WTC11 (cell line): ENCODE measurements at regions not wholly inside any gene's neighbourhood (a gene's known extent, or its start where the extent isn't known, plus 50 kb on each side); places are given as distances from the start of the nearest gene placed in this dataset.

ENCODE experiments used
- ATAC-seq: fragments of 200-7000 bp; cut with Tn5 transposase; 2 replicates; pipeline ENCODE4 v1.10.0; 2021; ENCODE audit warnings: mild to moderate bottlenecking, moderate library complexity
- CTCF ChIA-PET: fragments of 300-600 bp; sonication (Branson Sonifier 250); formaldehyde crosslinking; loops from one replicate; lab custom pipeline; 2021; ENCODE audit warnings: antibody characterized with exemption; lab: Charles Lee
- POLR2A ChIA-PET: fragments of 350-600 bp; sonication (Branson Sonifier 250); formaldehyde crosslinking; loops from one replicate; lab custom pipeline; 2021; ENCODE audit warnings: antibody characterized with exemption; lab: Charles Lee
- DNase-seq: peaks from one replicate; pipeline ENCODE4 v3.0.0; 2021; ENCODE audit warnings: low spot score
- H3K27ac Mint-ChIP-seq: 2 replicates; pipeline ENCODE4 v1.8.0; 2021; ENCODE audit warnings: mixed read lengths
- H3K27me3 Mint-ChIP-seq: 2 replicates; pipeline ENCODE4 v1.8.0; 2021; ENCODE audit warnings: low read depth, mild to moderate bottlenecking, moderate library complexity, mixed read lengths
- H3K36me3 Mint-ChIP-seq: 2 replicates; pipeline ENCODE4 v1.8.0; 2021; ENCODE audit warnings: mixed read lengths
- H3K4me1 Mint-ChIP-seq: 2 replicates; pipeline ENCODE4 v1.8.0; 2022; ENCODE audit warnings: mixed read lengths
- H3K4me3 Mint-ChIP-seq: 2 replicates; pipeline ENCODE4 v1.8.0; 2021; ENCODE audit warnings: mild to moderate bottlenecking, moderate library complexity, mixed read lengths
- H3K9me3 Mint-ChIP-seq: 2 replicates; pipeline ENCODE4 v1.8.0; 2021; ENCODE audit warnings: mixed read lengths
- CREM ChIP-seq: sonication (generic); formaldehyde crosslinking; IDR thresholded peaks from 2 replicates; pipeline ENCODE4 v1.8.1; 2022; ENCODE audit warnings: mild to moderate bottlenecking, missing genetic modification reagents, moderate library complexity
- JUN ChIP-seq: sonication (generic); formaldehyde crosslinking; IDR thresholded peaks from 2 replicates; pipeline ENCODE4 v1.8.0; 2023; ENCODE audit warnings: mild to moderate bottlenecking, missing genetic modification reagents
- NFATC4 ChIP-seq: fragments of 250-450 bp; sonication (Bioruptor Pico); IDR thresholded peaks from 2 replicates; pipeline ENCODE4 v1.9.0; 2021; ENCODE audit warnings: mild to moderate bottlenecking
- NR1H2 ChIP-seq: sonication (generic); formaldehyde crosslinking; IDR thresholded peaks from 2 replicates; pipeline ENCODE4 v1.9.0; 2021; ENCODE audit warnings: mild to moderate bottlenecking, moderate library complexity, missing genetic modification reagents
- NR2C2 ChIP-seq: sonication (generic); formaldehyde crosslinking; IDR thresholded peaks from 2 replicates; pipeline ENCODE4 v1.8.0; 2022; ENCODE audit warnings: mild to moderate bottlenecking, missing genetic modification reagents
- NR3C1 ChIP-seq: sonication (generic); formaldehyde crosslinking; conservative IDR thresholded peaks from 2 replicates; pipeline ENCODE4 v1.8.1; 2023; ENCODE audit warnings: low read depth, mild to moderate bottlenecking, missing genetic modification reagents
- TCF7 ChIP-seq: sonication (generic); formaldehyde crosslinking; IDR thresholded peaks from 2 replicates; pipeline ENCODE4 v1.8.0; 2022; ENCODE audit warnings: mild to moderate bottlenecking, low read depth, missing genetic modification reagents, moderate library complexity
- ZNF219 ChIP-seq: sonication (generic); formaldehyde crosslinking; IDR thresholded peaks from 2 replicates; pipeline ENCODE4 v1.8.0; 2023; ENCODE audit warnings: missing genetic modification reagents, mild to moderate bottlenecking, borderline replicate concordance
- ZNF232 ChIP-seq: sonication (generic); formaldehyde crosslinking; IDR thresholded peaks from 2 replicates; pipeline ENCODE4 v1.8.0; 2022; ENCODE audit warnings: mild to moderate bottlenecking, missing genetic modification reagents
- TF ChIP-seq, protein P1 (sequence below): fragments of 250-450 bp; sonication (Bioruptor Pico); IDR thresholded peaks from 2 replicates; pipeline ENCODE4 v1.9.0; 2021; ENCODE audit warnings: mild to moderate bottlenecking, borderline replicate concordance
- TF ChIP-seq, protein P2 (sequence below): sonication (generic); formaldehyde crosslinking; IDR thresholded peaks from 2 replicates; pipeline ENCODE4 v1.8.1; 2022; ENCODE audit warnings: low read depth, mild to moderate bottlenecking, moderate library complexity, missing genetic modification reagents, borderline replicate concordance
- TF ChIP-seq, protein P3 (sequence below): fragments of 250-450 bp; sonication (Bioruptor Pico); conservative IDR thresholded peaks from 2 replicates; pipeline ENCODE4 v1.9.0; 2021; ENCODE audit warnings: mild to moderate bottlenecking
- TF ChIP-seq, protein P4 (sequence below): sonication (generic); formaldehyde crosslinking; IDR thresholded peaks from 2 replicates; pipeline ENCODE4 v1.8.1; 2022; ENCODE audit warnings: missing genetic modification reagents, borderline replicate concordance
- TF ChIP-seq, protein P5 (sequence below): fragments of 250-450 bp; sonication (Bioruptor Pico); IDR thresholded peaks from 2 replicates; pipeline ENCODE4 v1.8.0; 2021; ENCODE audit warnings: mild to moderate bottlenecking
- TF ChIP-seq, protein P6 (sequence below): sonication (generic); formaldehyde crosslinking; IDR thresholded peaks from 2 replicates; pipeline ENCODE4 v1.8.0; 2022; ENCODE audit warnings: mild to moderate bottlenecking, missing genetic modification reagents
- TF ChIP-seq, protein P7 (sequence below): sonication (generic); formaldehyde crosslinking; IDR thresholded peaks from 2 replicates; pipeline ENCODE4 v1.8.0; 2022; ENCODE audit warnings: mild to moderate bottlenecking, missing genetic modification reagents

DNA sequence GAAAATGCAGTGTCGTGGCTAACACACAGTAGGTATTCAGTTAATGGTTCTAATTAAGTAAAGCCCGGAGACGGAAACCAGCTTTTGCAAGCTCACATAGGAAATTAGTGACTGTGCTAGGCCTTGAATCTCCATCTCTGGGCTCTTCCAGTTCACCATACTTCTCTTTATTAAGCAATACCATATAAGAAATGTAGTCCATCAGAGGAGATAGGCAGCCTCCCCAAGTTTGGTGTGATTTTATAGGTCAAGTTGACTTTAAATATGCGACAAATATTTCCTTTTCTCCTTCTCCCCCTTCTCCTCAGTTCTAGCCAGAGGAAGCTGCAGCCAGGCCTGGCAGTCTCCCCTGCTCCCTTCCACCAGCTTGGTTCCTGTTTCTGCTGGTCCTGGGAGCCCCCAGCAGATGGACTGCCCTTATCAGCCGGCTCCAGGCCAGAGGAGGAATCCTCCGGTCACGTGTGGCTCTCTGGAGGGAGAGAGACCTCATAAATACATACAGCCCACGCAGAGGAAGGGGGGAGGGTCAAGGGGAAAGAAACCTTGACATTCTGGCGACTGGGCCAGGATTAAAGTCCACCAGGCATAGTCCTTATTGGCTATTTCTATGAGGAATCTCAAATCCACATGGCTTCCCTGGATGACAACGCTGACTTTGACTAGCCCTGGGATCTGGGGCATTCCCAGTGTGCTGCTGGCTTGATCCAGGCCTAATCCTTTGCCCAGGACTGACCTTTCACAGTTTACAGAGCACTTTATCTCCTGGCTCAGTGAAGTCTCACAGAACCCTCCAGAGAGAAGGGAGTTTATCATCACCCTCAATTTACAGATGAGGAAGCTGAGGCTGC is 115.1 kb upstream of the JUN start (continued):
- TF ChIP-seq, protein P1, sequence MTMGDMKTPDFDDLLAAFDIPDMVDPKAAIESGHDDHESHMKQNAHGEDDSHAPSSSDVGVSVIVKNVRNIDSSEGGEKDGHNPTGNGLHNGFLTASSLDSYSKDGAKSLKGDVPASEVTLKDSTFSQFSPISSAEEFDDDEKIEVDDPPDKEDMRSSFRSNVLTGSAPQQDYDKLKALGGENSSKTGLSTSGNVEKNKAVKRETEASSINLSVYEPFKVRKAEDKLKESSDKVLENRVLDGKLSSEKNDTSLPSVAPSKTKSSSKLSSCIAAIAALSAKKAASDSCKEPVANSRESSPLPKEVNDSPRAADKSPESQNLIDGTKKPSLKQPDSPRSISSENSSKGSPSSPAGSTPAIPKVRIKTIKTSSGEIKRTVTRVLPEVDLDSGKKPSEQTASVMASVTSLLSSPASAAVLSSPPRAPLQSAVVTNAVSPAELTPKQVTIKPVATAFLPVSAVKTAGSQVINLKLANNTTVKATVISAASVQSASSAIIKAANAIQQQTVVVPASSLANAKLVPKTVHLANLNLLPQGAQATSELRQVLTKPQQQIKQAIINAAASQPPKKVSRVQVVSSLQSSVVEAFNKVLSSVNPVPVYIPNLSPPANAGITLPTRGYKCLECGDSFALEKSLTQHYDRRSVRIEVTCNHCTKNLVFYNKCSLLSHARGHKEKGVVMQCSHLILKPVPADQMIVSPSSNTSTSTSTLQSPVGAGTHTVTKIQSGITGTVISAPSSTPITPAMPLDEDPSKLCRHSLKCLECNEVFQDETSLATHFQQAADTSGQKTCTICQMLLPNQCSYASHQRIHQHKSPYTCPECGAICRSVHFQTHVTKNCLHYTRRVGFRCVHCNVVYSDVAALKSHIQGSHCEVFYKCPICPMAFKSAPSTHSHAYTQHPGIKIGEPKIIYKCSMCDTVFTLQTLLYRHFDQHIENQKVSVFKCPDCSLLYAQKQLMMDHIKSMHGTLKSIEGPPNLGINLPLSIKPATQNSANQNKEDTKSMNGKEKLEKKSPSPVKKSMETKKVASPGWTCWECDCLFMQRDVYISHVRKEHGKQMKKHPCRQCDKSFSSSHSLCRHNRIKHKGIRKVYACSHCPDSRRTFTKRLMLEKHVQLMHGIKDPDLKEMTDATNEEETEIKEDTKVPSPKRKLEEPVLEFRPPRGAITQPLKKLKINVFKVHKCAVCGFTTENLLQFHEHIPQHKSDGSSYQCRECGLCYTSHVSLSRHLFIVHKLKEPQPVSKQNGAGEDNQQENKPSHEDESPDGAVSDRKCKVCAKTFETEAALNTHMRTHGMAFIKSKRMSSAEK (CRISPR knock-in tag), result no peak
- TF ChIP-seq, all 79 proteins: peak for 1

DNA sequence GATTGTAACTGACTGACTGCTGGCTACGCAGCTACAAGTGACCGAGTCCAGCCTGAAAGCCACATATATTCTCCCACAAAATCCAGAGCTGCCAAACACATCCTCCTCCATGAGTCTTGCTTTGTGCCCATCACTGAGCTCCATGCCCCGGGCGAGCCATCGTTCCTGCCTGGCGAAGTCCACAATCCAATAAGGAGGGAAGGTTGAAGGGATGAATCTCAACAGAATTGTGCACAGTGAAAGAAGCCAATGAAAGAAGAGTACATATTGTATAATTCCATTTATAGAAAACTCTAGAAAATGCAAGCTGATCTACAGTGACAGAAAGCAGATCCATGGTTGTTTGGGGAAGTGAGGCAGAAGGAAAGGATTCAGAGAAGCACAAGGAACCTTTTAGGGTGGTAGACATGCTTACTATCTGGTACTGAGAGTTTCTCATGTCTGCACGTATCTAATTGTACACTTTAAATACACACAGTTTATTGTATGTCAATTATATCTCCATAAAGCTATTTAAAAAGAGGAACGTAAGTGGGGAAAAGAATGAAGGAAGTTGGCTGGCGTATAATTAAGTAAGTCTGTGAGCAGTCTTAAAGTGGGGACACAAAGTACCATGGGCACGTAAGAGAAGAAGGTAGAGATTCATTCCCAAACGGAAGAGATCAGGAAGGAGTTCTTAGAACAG is 115.9 kb upstream of the JUN start:
- ChIA-PET POLR2A (no interaction called here), CTCF (interaction anchor here (0.5 to 1.0 kb wide), 2 partner anchors 58 to 1485 kb away, joined by 3 read pairs; no protein-coding TSS in a partner anchor)
- Mint-ChIP-seq H3K27me3 (peaks cover 8% of the 10 kb centered on the region), H3K4me1 (peaks cover 24% of the 10 kb centered on the region), H3K4me3 (no peak overlapping the region), H3K27ac (no peak overlapping the region), H3K9me3 (no peaks in the 10 kb centered on the region), H3K36me3 (no peaks in the 10 kb centered on the region)
- ATAC-seq, result no peak
- no peak for DNase-seq
- TF ChIP-seq NR3C1 (CRISPR knock-in tag) (no peak), NR1H2 (CRISPR knock-in tag) (no peak), TCF7 (CRISPR knock-in tag) (no peak), NFATC4 (CRISPR knock-in tag) (no peak)
- TF ChIP-seq, protein P2, sequence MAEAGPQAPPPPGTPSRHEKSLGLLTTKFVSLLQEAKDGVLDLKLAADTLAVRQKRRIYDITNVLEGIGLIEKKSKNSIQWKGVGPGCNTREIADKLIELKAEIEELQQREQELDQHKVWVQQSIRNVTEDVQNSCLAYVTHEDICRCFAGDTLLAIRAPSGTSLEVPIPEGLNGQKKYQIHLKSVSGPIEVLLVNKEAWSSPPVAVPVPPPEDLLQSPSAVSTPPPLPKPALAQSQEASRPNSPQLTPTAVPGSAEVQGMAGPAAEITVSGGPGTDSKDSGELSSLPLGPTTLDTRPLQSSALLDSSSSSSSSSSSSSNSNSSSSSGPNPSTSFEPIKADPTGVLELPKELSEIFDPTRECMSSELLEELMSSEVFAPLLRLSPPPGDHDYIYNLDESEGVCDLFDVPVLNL (CRISPR knock-in tag), result no peak
- TF ChIP-seq, protein P3, sequence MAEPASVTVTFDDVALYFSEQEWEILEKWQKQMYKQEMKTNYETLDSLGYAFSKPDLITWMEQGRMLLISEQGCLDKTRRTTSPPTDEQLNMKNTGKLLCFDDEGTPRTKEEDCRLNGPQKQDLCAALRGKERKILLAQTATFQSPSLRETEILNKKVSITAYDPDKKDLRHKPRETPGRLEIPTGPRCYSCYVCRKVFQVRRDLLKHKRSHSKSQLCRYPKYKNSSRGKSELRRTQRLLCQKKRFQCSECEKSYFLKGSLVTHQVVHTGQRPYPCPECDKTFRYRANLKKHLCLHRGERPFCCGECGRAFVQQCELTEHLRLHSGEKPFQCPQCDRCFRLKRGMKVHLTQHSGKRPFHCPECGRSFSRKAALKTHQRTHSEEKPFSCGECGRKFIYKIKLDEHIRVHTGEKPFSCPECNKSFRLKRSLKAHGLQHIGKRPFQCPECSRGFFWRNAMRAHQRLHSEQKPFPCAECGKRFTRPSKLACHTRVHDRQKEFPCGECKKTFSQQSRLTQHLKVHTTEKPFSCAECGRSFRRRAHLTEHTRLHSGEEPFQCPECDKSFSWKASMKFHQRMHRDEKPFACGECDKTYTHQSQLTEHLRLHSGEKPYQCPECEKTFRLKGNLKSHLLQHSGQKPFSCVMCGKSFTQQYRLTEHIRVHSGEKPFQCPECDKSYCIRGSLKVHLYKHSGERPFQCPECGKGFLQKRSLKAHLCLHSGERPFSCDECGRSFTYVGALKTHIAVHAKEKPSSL, result no peak

DNA sequence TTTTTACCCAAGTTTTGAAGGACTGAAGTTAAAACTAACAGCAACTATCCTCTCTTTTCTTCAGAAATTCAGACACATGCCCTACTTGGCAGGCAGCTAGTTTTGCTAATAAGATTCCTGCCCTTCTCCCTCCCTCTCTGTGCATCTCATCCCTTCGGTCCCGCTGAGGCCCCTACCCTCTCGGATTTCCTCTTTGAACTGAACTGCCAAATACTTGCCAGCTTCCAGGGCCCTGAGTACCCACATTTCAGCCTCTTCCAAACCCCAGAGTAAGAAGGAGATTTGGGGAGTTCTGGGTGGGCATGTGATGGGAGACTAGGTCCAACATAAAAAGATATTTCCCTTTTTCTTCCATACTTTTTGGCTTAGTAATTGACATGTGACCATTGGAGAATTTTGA is 116.5 kb upstream of the JUN start:
- ChIA-PET POLR2A (no interaction called here), CTCF (no interaction called here)
- Mint-ChIP-seq H3K36me3 (no peaks in the 10 kb centered on the region), H3K9me3 (no peaks in the 10 kb centered on the region), H3K27me3 (peaks cover 8% of the 10 kb centered on the region), H3K4me3 (no peak overlapping the region), H3K27ac (no peak overlapping the region), H3K4me1 (peaks cover 24% of the 10 kb centered on the region)
- TF ChIP-seq ZNF232 (CRISPR knock-in tag) (no peak), JUN (no peak), ZNF219 (CRISPR knock-in tag) (no peak)
- no peak for DNase-seq
- no peak for ATAC-seq

DNA sequence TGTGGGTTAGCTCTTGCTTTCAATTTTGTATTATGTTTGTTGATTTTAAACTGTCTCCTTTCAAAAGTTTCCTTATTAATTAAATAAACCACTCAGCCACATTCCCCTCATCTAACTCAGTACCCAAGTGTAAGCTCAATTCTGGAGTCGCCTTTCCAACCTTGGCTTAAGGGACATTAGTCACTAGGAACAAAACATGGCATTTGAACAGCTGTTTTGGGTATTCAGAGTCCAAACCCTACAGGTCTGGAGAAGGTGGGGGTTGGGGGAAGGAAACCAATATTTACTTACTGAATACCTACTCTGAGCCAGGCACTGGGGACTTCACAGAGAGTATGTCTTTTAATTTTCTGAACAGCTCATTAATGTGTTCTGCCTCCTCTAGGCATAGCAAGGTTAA is 117.2 kb upstream of the JUN start:
- CTCF ChIA-PET, result no interaction called here
- Mint-ChIP-seq H3K36me3 (no peaks in the 10 kb centered on the region), H3K27me3 (peaks cover 8% of the 10 kb centered on the region), H3K4me3 (no peak overlapping the region), H3K27ac (no peak overlapping the region), H3K4me1 (peaks cover 24% of the 10 kb centered on the region), H3K9me3 (no peaks in the 10 kb centered on the region)
- DNase-seq (no peak), ATAC-seq (no peak)
- POLR2A ChIA-PET, result no interaction called here
- TF ChIP-seq, protein P4, sequence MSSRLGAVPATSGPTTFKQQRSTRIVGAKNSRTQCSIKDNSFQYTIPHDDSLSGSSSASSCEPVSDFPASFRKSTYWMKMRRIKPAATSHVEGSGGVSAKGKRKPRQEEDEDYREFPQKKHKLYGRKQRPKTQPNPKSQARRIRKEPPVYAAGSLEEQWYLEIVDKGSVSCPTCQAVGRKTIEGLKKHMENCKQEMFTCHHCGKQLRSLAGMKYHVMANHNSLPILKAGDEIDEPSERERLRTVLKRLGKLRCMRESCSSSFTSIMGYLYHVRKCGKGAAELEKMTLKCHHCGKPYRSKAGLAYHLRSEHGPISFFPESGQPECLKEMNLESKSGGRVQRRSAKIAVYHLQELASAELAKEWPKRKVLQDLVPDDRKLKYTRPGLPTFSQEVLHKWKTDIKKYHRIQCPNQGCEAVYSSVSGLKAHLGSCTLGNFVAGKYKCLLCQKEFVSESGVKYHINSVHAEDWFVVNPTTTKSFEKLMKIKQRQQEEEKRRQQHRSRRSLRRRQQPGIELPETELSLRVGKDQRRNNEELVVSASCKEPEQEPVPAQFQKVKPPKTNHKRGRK, result no peak
- TF ChIP-seq CREM (CRISPR knock-in tag) (no peak), NR3C1 (CRISPR knock-in tag) (no peak), NR2C2 (CRISPR knock-in tag) (no peak)
- TF ChIP-seq, protein P5, sequence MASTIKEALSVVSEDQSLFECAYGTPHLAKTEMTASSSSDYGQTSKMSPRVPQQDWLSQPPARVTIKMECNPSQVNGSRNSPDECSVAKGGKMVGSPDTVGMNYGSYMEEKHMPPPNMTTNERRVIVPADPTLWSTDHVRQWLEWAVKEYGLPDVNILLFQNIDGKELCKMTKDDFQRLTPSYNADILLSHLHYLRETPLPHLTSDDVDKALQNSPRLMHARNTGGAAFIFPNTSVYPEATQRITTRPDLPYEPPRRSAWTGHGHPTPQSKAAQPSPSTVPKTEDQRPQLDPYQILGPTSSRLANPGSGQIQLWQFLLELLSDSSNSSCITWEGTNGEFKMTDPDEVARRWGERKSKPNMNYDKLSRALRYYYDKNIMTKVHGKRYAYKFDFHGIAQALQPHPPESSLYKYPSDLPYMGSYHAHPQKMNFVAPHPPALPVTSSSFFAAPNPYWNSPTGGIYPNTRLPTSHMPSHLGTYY, result no peak
- TF ChIP-seq, protein P6, sequence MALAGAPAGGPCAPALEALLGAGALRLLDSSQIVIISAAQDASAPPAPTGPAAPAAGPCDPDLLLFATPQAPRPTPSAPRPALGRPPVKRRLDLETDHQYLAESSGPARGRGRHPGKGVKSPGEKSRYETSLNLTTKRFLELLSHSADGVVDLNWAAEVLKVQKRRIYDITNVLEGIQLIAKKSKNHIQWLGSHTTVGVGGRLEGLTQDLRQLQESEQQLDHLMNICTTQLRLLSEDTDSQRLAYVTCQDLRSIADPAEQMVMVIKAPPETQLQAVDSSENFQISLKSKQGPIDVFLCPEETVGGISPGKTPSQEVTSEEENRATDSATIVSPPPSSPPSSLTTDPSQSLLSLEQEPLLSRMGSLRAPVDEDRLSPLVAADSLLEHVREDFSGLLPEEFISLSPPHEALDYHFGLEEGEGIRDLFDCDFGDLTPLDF (CRISPR knock-in tag), result no peak
- TF ChIP-seq, protein P7, sequence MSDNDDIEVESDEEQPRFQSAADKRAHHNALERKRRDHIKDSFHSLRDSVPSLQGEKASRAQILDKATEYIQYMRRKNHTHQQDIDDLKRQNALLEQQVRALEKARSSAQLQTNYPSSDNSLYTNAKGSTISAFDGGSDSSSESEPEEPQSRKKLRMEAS, result no peak
